ENCODE measurements at regions not wholly inside any gene's neighbourhood (a gene's known extent, or its start where the extent isn't known, plus 50 kb on each side); places are given as distances from the start of the nearest gene placed in this dataset.

DNA sequence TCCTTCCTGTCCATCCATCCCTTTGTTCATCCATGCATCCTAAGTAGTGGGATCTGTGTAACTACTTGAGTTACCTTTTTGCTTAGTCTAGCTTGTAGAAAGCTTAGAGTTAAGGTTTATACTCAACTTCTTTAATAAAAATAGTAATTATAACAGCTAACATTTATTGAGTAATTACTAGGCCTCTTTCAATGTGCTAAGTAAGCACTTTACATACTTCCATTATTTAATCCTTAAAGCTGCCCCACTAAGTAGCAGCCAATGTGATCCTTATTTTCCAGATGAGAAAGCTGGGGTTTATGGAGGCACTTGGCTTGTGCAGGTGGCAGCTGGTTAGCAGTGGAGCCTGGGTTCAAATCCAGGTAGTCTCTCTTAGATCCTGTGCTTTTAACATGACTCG is 182.9 kb downstream of the FGF9 start:
- Histone ChIP-seq H3K9me3 (no peaks in the 10 kb centered on the region), H3K4me1 (peaks cover 0 to 12% of the 10 kb centered on the region in 2 donors), H3K36me3 (no peaks in the 10 kb centered on the region), H3K4me3 (no peak overlapping the region), H3K27me3 (no peaks in the 10 kb centered on the region), H3K27ac (no peak overlapping the region)
- TF ChIP-seq, protein P1, sequence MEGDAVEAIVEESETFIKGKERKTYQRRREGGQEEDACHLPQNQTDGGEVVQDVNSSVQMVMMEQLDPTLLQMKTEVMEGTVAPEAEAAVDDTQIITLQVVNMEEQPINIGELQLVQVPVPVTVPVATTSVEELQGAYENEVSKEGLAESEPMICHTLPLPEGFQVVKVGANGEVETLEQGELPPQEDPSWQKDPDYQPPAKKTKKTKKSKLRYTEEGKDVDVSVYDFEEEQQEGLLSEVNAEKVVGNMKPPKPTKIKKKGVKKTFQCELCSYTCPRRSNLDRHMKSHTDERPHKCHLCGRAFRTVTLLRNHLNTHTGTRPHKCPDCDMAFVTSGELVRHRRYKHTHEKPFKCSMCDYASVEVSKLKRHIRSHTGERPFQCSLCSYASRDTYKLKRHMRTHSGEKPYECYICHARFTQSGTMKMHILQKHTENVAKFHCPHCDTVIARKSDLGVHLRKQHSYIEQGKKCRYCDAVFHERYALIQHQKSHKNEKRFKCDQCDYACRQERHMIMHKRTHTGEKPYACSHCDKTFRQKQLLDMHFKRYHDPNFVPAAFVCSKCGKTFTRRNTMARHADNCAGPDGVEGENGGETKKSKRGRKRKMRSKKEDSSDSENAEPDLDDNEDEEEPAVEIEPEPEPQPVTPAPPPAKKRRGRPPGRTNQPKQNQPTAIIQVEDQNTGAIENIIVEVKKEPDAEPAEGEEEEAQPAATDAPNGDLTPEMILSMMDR (IDR thresholded peaks at IDR 0.05) = no peak
- no peak for DNase-seq (ENCODE audit: low spot score)

DNA sequence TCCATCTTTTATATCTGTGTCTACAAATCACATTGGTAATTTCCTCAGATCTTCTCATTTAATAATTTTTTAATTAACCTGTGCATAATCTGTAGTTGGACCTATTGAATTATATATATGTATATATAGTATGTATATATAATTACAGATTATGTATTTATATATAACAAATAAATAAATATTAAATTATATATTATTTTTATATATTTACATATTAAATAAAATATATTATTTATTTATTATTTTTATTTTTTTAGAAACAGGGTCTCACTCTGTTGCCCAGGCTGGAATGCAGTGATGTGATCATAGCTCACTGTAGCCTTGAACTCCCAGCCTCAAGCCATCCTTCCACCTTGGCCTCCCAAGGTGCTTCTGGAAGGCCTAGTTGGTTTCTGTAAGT is 197.9 kb downstream of the FGF9 start:
- Histone ChIP-seq H3K27ac (no peak overlapping the region), H3K9me3 (no peaks in the 10 kb centered on the region), H3K27me3 (no peaks in the 10 kb centered on the region), H3K4me3 (no peak overlapping the region), H3K36me3 (no peaks in the 10 kb centered on the region), H3K4me1 (no peaks in the 10 kb centered on the region)
- TF ChIP-seq, protein P1 (IDR thresholded peaks at IDR 0.05) = no peak
- DNase-seq (ENCODE audit: low spot score) = no peak

DNA sequence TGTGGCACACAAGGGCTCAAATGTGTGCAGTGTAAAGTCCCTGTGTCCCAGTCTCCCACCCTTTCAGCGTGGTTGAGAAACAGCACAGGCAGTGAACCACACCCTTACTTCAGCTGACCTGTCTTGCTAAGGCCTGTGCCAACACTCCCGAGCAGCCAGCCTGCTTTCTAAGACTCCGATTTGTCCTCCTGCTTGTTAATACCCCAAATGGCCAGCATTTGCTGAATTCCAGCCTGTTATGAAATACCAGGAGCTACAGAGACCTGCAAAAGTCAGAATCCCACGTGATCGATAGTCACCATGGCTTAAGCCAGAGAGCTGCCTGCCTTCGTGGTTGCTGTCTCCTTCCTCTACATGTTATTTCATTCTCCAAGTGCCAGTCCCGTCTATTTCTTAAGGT is 200.5 kb downstream of the FGF9 start:
- Histone ChIP-seq H3K4me3 (no peak overlapping the region), H3K9me3 (no peaks in the 10 kb centered on the region), H3K27ac (no peak overlapping the region), H3K36me3 (no peaks in the 10 kb centered on the region), H3K4me1 (no peaks in the 10 kb centered on the region), H3K27me3 (no peaks in the 10 kb centered on the region)
- DNase-seq (ENCODE audit: low spot score) = no peak
- TF ChIP-seq, protein P1 (IDR thresholded peaks at IDR 0.05) = no peak

DNA sequence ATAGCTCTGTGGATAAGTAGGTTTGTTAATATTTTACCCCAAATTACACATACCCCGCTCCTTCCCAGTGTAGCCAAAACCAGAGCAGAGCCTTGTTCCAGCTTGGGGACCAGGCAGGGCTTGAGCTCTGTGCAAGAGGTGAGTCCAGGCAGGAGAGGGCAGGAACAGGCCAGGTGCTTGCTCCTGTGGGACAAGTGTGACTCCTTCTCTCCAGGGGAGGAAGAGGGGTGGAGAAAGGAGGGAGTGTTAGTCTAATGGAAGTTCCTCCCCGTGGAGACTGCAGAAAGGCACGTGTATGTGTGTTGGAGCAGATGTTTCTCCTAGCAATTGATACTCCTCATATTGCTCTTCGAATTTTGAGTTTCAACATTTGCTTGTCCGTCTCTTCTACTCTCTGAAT is 201.0 kb downstream of the FGF9 start:
- TF ChIP-seq, protein P1 (IDR thresholded peaks at IDR 0.05) = no peak
- Histone ChIP-seq H3K27ac (no peak overlapping the region), H3K9me3 (no peaks in the 10 kb centered on the region), H3K27me3 (no peaks in the 10 kb centered on the region), H3K4me3 (no peak overlapping the region), H3K4me1 (no peaks in the 10 kb centered on the region), H3K36me3 (no peaks in the 10 kb centered on the region)
- DNase-seq (ENCODE audit: low spot score) = no peak

DNA sequence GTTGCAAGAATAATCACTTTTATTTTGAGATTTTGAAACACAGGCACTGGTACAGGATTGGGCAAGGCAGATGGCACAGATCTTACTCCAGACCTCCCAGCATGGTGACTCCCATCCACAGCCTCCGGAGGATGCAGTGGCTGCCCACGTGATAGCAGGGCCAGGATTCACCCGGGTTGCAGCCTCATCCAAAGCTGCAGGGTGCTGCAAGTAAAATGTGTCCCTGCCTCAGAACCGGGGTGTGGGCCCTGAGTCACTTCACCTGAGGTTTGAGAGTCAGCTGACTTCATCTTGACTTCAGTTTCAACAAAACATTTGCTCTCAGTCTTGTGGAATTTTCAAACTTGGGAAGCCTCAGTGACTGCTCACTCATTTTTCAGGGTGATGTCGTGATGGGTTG is 201.9 kb downstream of the FGF9 start:
- TF ChIP-seq, protein P1 (IDR thresholded peaks at IDR 0.05) = no peak
- no peak for DNase-seq (ENCODE audit: low spot score)

DNA sequence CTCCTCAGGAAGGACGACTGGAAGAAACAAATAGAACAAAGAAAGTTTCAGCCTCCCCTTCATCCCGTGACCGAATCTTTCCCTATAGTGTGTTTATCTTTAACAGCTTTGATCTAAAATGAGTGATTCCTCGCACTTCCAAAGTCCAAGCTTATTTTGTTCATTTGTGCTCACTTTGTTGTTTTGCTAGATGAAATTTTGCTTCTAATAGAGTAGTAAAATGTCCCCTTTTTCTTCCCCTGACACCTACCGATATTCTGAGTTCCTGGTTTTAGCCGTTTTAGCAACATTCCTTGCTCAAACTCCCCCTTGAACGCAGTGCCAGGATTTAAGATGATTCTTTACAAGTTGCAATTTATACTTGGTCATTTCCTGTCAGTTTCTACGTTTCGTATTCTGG is 204.2 kb downstream of the FGF9 start:
- Histone ChIP-seq H3K36me3 (no peaks in the 10 kb centered on the region), H3K27me3 (no peaks in the 10 kb centered on the region), H3K27ac (no peak overlapping the region), H3K4me3 (no peak overlapping the region), H3K4me1 (no peaks in the 10 kb centered on the region), H3K9me3 (no peaks in the 10 kb centered on the region)
- TF ChIP-seq, protein P1 (IDR thresholded peaks at IDR 0.05) = no peak
- no peak for DNase-seq (ENCODE audit: low spot score)

More for the DNA sequence above, 201.9 kb downstream of the FGF9 start:
- Histone ChIP-seq H3K27ac (no peak overlapping the region), H3K36me3 (no peaks in the 10 kb centered on the region), H3K27me3 (no peaks in the 10 kb centered on the region), H3K4me3 (no peak overlapping the region), H3K4me1 (no peaks in the 10 kb centered on the region), H3K9me3 (no peaks in the 10 kb centered on the region)

Data from right atrium auricular region (tissue), 2 donors.